K562 (cell line): ENCODE measurements at regions not wholly inside any gene's neighbourhood (a gene's known extent, or its start where the extent isn't known, plus 50 kb on each side); places are given as distances from the start of the nearest gene placed in this dataset.

Experiments
- ATAC-seq: fragments of 200-7000 bp; cut with Tn5 transposase; 3 replicates; pipeline ENCODE4 v1.9.1; 2020; ENCODE audit warnings: moderate library complexity
- BruUV-seq: library from RNA; stranded (reverse); fragments of 400-500 nt; replicated peaks from 2 replicates; lab custom pipeline; 2021; lab: Mats Ljungman, UMichigan
- CTCF ChIA-PET: fragments of 300-600 bp; formaldehyde crosslinking; extraction: SDS; loops from one replicate; lab custom pipeline; 2021; ENCODE audit warnings: low intra/inter-chr PET ratio; lab: Yijun Ruan, JAX
- POLR2A ChIA-PET: fragments of 300-600, 350-650 bp; sonication (Branson Sonifier 250); formaldehyde crosslinking; extraction: SDS; loops from one replicate; lab custom pipeline; 2021; ENCODE audit warnings: antibody characterized with exemption, inconsistent platforms; lab: Yijun Ruan, JAX
- DNase-seq, 4 experiments: peaks; one replicate each; pipeline versions ENCODE4 v3.0.0 to v3.0.0-alpha.2; 2011 to 2018; ENCODE audit warnings: low spot score in 3 of 4, mixed read lengths in 3 of 4; ENCODE audit errors: extremely low read depth in 1 of 4
- FAIRE-seq: peaks from 2 replicates; lab custom pipeline; 2011; peaks lifted over from hg19 to GRCh38; lab: Jason Lieb, UNC
- H2AFZ ChIP-seq: 2 replicates; pipeline ENCODE4 v1.6.0; 2011; ENCODE audit warnings: low read depth, low read length, control low read depth, inconsistent platforms
- H3K27ac ChIP-seq: fragments of 200-600 bp; 3 replicates; pipeline ENCODE4 v1.8.0; 2011; ENCODE audit warnings: low read depth, mild to moderate bottlenecking, control low read depth, inconsistent platforms, low read length, moderate library complexity, mixed read lengths; ENCODE audit errors: extremely low read depth
- H3K27me3 ChIP-seq, 2 experiments: fragments of 300-600 bp in 1 of 2; 2 replicates in 1 of 2; 3 replicates in 1 of 2; pipeline versions ENCODE4 v1.6.0 to v1.8.0; 2011; ENCODE audit warnings: inconsistent platforms in 2 of 2, low read length in 2 of 2, mild to moderate bottlenecking in 1 of 2, mixed read lengths in 1 of 2, moderate library complexity in 1 of 2; ENCODE audit not compliant: control insufficient read depth in 2 of 2, insufficient read depth in 2 of 2
- H3K36me3 ChIP-seq: fragments of 300-600 bp; 3 replicates; pipeline ENCODE4 v1.8.0; 2011; ENCODE audit warnings: mild to moderate bottlenecking, low read length, inconsistent platforms; ENCODE audit not compliant: control insufficient read depth, insufficient read depth
- H3K4me1 ChIP-seq, 2 experiments: fragments of 200-600 bp in 1 of 2; replicated peaks in 1 of 2; 2 replicates in 1 of 2; 3 replicates in 1 of 2; pipeline versions ENCODE4 v1.5.1 to v1.8.0; 2011; ENCODE audit warnings: inconsistent platforms in 2 of 2, low read length in 2 of 2, mild to moderate bottlenecking in 1 of 2, mixed read lengths in 1 of 2, moderate library complexity in 1 of 2; ENCODE audit not compliant: control insufficient read depth in 2 of 2, insufficient read depth in 2 of 2
- H3K4me2 ChIP-seq: 2 replicates; pipeline ENCODE4 v1.6.1; 2011; ENCODE audit warnings: low read length, control low read depth, inconsistent platforms, mixed read lengths; ENCODE audit not compliant: insufficient read depth
- H3K4me3 ChIP-seq: fragments of 200-600 bp; sonication (generic), shearing (Covaris generic); 2 replicates; pipeline ENCODE4 v1.5.1; 2016; ENCODE audit warnings: control low read depth, inconsistent platforms
- H3K79me2 ChIP-seq: fragments of 200-600 bp; 3 replicates; pipeline ENCODE4 v1.8.0; 2011; ENCODE audit warnings: low read length, inconsistent platforms; ENCODE audit not compliant: control insufficient read depth, insufficient read depth
- H3K9ac ChIP-seq, 2 experiments: 2 replicates each; pipeline versions ENCODE4 v1.6.0 to v1.6.1; 2011; ENCODE audit warnings: low read depth in 2 of 2, low read length in 2 of 2, control low read depth in 1 of 2, inconsistent platforms in 1 of 2, mild to moderate bottlenecking in 1 of 2, mixed read lengths in 1 of 2; ENCODE audit not compliant: insufficient read depth in 1 of 2
- H3K9me1 ChIP-seq: one replicate; pipeline ENCODE4 v1.6.0; 2011; ENCODE audit warnings: inconsistent platforms, mild to moderate bottlenecking, low read length, moderate library complexity; ENCODE audit not compliant: control insufficient read depth, insufficient read depth
- H3K9me3 ChIP-seq: replicated peaks from 2 replicates; pipeline ENCODE4 v1.5.1; 2011; ENCODE audit warnings: low read depth, low read length, inconsistent platforms; ENCODE audit not compliant: control insufficient read depth, insufficient read depth
- H4K20me1 ChIP-seq: replicated peaks from 2 replicates; pipeline ENCODE4 v1.6.1; 2011; ENCODE audit warnings: low read length, inconsistent platforms, mixed read lengths; ENCODE audit not compliant: control insufficient read depth, insufficient read depth
- ADNP ChIP-seq: fragments of 200-800 bp; sonication (Bioruptor generic); IDR thresholded peaks from 2 replicates; pipeline ENCODE4 v1.6.1; 2016; ENCODE audit warnings: missing genetic modification characterization, missing compliant biosample characterization
- ETS2 ChIP-seq: IDR thresholded peaks from 2 replicates; pipeline ENCODE4 v1.6.1; 2016; ENCODE audit warnings: borderline replicate concordance, missing genetic modification characterization, mild to moderate bottlenecking, moderate library complexity, missing compliant biosample characterization; ENCODE audit not compliant: poor library complexity, severe bottlenecking
- FOXA3 ChIP-seq, 2 experiments: fragments of 450-650 bp in 1 of 2; sonication (generic) in 1 of 2; formaldehyde crosslinking; IDR thresholded peaks in 1 of 2; conservative IDR thresholded peaks in 1 of 2; 2 replicates each; pipeline versions ENCODE4 v1.4.0 to v1.8.0; 2020 to 2022; ENCODE audit warnings: mild to moderate bottlenecking in 2 of 2, missing genetic modification reagents in 1 of 2
- HDAC2 ChIP-seq: fragments of 450-650 bp; IDR thresholded peaks from 2 replicates; pipeline ENCODE4 v1.6.1; 2016; ENCODE audit warnings: mild to moderate bottlenecking
- HMG20B ChIP-seq: fragments of 250-450 bp; sonication (Bioruptor Pico); IDR thresholded peaks from 2 replicates; pipeline ENCODE4 v1.5.0; 2021; ENCODE audit warnings: mild to moderate bottlenecking
- NFIX ChIP-seq: fragments of 250-450 bp; sonication (Bioruptor Pico); IDR thresholded peaks from 2 replicates; pipeline ENCODE4 v1.4.0; 2020; ENCODE audit warnings: low read depth, mild to moderate bottlenecking, moderate library complexity
- SIN3B ChIP-seq: fragments of 450-650 bp; IDR thresholded peaks from 2 replicates; pipeline ENCODE4 v1.6.1; 2017; ENCODE audit warnings: low read depth, mild to moderate bottlenecking, moderate library complexity
- ZC3H11A ChIP-seq: IDR thresholded peaks from 2 replicates; pipeline ENCODE4 v1.6.1; 2012; ENCODE audit warnings: low read depth, low read length, improper control_type of control experiment
- WGBS: fragments of 100-300 bp; shearing (Covaris generic); methylation state at CpG from one replicate; pipeline ENCODE4 v1.1.6; 2016; ENCODE audit warnings: low coverage, mixed read lengths; ENCODE audit not compliant: insufficient coverage; ENCODE audit errors: missing lambda C conversion rate; 5-methylcytosine and 5-hydroxymethylcytosine counted together
- in situ Hi-C: fragments of 300-500 bp; cut with MboI; formaldehyde crosslinking; loops from 4 replicates; pipeline ENCODE4 v1.15.0; 2018; ENCODE audit warnings: inconsistent platforms, mixed read lengths
- intact Hi-C: fragments of 100-400 bp; cut with micrococcal nuclease; formaldehyde crosslinking; loops from 2 replicates; pipeline ENCODE4 v1.14.2; 2022
- TF ChIP-seq, protein P1 (sequence below): fragments of 250-450 bp; sonication (Bioruptor Pico); IDR thresholded peaks from 2 replicates; pipeline ENCODE4 v1.8.0; 2021; ENCODE audit warnings: moderate library complexity, mild to moderate bottlenecking, inconsistent platforms
- TF ChIP-seq, protein P2 (sequence below), 2 experiments: fragments of 450-650 bp in 1 of 2; sonication (generic) in 1 of 2; formaldehyde crosslinking in 1 of 2; IDR thresholded peaks; 2 replicates each; pipeline versions ENCODE4 v1.7.1 to v1.9.0; 2016 to 2022; ENCODE audit warnings: inconsistent platforms in 1 of 2, mild to moderate bottlenecking in 1 of 2, missing genetic modification reagents in 1 of 2
- TF ChIP-seq, protein P3 (sequence below): sonication (generic); formaldehyde crosslinking; IDR thresholded peaks from 2 replicates; pipeline ENCODE4 v1.8.1; 2023; ENCODE audit warnings: mild to moderate bottlenecking, missing genetic modification reagents

DNA sequence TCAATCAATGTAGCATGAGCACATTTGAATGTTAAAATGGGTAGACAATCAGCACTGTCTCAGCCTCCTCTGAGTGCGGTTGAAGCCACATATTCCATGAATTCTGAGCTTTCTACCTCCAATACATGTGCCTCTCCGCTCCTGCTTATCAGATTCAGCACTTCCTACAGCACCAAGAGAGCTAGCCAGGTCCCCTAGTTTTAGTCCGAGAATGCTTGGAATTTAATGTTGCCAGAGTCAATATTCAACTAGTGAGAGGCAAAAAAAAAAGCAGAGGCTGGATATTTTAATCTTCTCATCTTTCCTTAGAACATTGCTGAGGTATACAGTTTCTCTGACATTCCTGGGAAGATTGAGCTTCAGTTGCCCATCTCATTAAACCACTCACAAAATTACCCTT, 1979.1 kb upstream of the CDH9 start:
- Histone ChIP-seq H3K79me2 (no peaks in the 10 kb centered on the region), H3K4me3 (no peak overlapping the region), H3K36me3 (no peaks in the 10 kb centered on the region), H3K4me2 (no peak overlapping the region), H3K27me3 (no peaks in the 10 kb centered on the region), H3K27ac (no peak overlapping the region), H3K9ac (no peak overlapping the region), H2AFZ (no peak overlapping the region), H3K9me1 (no peaks in the 10 kb centered on the region), H4K20me1 (no peaks in the 10 kb centered on the region), H3K9me3 (no peaks in the 10 kb centered on the region), H3K4me1 (no peaks in the 10 kb centered on the region)
- ChIA-PET CTCF (no interaction called here), POLR2A (no interaction called here)
- DNase-seq = no peak
- FAIRE-seq = no peak
- 60% methylated on average over 3 of the region's 3 CpGs for WGBS
- BruUV-seq = no TSS peak
- intact Hi-C loops = no loop called here
- ATAC-seq = no peak
- in situ Hi-C loops = no loop called here
- TF ChIP-seq, protein P1, sequence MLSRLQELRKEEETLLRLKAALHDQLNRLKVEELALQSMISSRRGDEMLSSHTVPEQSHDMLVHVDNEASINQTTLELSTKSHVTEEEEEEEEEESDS (CRISPR knock-in tag) = no peak
- TF ChIP-seq, protein P2, sequence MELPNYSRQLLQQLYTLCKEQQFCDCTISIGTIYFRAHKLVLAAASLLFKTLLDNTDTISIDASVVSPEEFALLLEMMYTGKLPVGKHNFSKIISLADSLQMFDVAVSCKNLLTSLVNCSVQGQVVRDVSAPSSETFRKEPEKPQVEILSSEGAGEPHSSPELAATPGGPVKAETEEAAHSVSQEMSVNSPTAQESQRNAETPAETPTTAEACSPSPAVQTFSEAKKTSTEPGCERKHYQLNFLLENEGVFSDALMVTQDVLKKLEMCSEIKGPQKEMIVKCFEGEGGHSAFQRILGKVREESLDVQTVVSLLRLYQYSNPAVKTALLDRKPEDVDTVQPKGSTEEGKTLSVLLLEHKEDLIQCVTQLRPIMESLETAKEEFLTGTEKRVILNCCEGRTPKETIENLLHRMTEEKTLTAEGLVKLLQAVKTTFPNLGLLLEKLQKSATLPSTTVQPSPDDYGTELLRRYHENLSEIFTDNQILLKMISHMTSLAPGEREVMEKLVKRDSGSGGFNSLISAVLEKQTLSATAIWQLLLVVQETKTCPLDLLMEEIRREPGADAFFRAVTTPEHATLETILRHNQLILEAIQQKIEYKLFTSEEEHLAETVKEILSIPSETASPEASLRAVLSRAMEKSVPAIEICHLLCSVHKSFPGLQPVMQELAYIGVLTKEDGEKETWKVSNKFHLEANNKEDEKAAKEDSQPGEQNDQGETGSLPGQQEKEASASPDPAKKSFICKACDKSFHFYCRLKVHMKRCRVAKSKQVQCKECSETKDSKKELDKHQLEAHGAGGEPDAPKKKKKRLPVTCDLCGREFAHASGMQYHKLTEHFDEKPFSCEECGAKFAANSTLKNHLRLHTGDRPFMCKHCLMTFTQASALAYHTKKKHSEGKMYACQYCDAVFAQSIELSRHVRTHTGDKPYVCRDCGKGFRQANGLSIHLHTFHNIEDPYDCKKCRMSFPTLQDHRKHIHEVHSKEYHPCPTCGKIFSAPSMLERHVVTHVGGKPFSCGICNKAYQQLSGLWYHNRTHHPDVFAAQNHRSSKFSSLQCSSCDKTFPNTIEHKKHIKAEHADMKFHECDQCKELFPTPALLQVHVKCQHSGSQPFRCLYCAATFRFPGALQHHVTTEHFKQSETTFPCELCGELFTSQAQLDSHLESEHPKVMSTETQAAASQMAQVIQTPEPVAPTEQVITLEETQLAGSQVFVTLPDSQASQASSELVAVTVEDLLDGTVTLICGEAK (IDR thresholded peaks at IDR 0.05) = no peak
- TF ChIP-seq, protein P2 (CRISPR knock-in tag; IDR thresholded peaks at IDR 0.05) = no peak
- TF ChIP-seq ETS2 (tag) = no peak
- TF ChIP-seq SIN3B = no peak
- TF ChIP-seq, protein P3, sequence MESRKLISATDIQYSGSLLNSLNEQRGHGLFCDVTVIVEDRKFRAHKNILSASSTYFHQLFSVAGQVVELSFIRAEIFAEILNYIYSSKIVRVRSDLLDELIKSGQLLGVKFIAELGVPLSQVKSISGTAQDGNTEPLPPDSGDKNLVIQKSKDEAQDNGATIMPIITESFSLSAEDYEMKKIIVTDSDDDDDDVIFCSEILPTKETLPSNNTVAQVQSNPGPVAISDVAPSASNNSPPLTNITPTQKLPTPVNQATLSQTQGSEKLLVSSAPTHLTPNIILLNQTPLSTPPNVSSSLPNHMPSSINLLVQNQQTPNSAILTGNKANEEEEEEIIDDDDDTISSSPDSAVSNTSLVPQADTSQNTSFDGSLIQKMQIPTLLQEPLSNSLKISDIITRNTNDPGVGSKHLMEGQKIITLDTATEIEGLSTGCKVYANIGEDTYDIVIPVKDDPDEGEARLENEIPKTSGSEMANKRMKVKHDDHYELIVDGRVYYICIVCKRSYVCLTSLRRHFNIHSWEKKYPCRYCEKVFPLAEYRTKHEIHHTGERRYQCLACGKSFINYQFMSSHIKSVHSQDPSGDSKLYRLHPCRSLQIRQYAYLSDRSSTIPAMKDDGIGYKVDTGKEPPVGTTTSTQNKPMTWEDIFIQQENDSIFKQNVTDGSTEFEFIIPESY = no peak
- no peak for TF ChIP-seq ADNP
- no peak for TF ChIP-seq HMG20B (CRISPR knock-in tag)
- TF ChIP-seq ZC3H11A = no peak
- no peak for TF ChIP-seq NFIX (CRISPR knock-in tag)
- TF ChIP-seq FOXA3 (CRISPR knock-in tag; conservative IDR thresholded peaks at IDR 0.05 in 1 of 2, IDR thresholded peaks at IDR 0.05 in 1 of 2) = no peak
- TF ChIP-seq HDAC2 = no peak
